ENCODE measurements at regions not wholly inside any gene's neighbourhood (a gene's known extent, or its start where the extent isn't known, plus 50 kb on each side); places are given as distances from the start of the nearest gene placed in this dataset.

GRCh38 chr7:146004805-146005204 lies 111.8 kb upstream of the CNTNAP2 start:
- Histone ChIP-seq H3K9me2 (ENCODE audit: insufficient read depth) (no peaks in the 10 kb centered on the region), H3F3A (replicated peaks; ENCODE audit: low read depth) (no peaks in the 10 kb centered on the region), H3K27me3 (ENCODE audit: insufficient read depth) (no peaks in the 10 kb centered on the region), H4K20me1 (replicated peaks; ENCODE audit: insufficient read depth) (no peaks in the 10 kb centered on the region), H3K4me3 (no peak overlapping the region), H3K36me3 (ENCODE audit: insufficient read depth) (no peaks in the 10 kb centered on the region), H3K27ac (ENCODE audit: low read depth) (no peak overlapping the region), H3K4me2 (no peak overlapping the region), H3K4me1 (ENCODE audit: insufficient read depth) (no peaks in the 10 kb centered on the region), H3K79me2 (replicated peaks; ENCODE audit: insufficient read depth) (no peaks in the 10 kb centered on the region), H2AFZ (no peak overlapping the region)
- TF ChIP-seq EZH2phosphoT487 (IDR thresholded peaks at IDR 0.05; ENCODE audit: unreplicated experiment) (no peak), ETS1 (IDR thresholded peaks at IDR 0.05) (no peak), ZNF462 (CRISPR knock-in tag; IDR thresholded peaks at IDR 0.05) (no peak), NANOG (IDR thresholded peaks at IDR 0.05; ENCODE audit: borderline replicate concordance) (no peak), STAT1 (IDR thresholded peaks at IDR 0.05; ENCODE audit: unreplicated experiment) (no peak), CREB1 (CRISPR knock-in tag; IDR thresholded peaks at IDR 0.05; ENCODE audit: low read depth) (no peak), JUNB (IDR thresholded peaks at IDR 0.05; ENCODE audit: unreplicated experiment) (no peak), EZH2 (IDR thresholded peaks at IDR 0.05; ENCODE audit: low read depth, unreplicated experiment) (no peak), ZNF331 (CRISPR knock-in tag; IDR thresholded peaks at IDR 0.05; ENCODE audit: low read depth) (no peak), ZNF114 (CRISPR knock-in tag; IDR thresholded peaks at IDR 0.05) (no peak), CTCF (conservative IDR thresholded peaks at IDR 0.05; ENCODE audit: low read depth in 2 of 2) (no peak), POLR2AphosphoS5 (IDR thresholded peaks at IDR 0.05; ENCODE audit: low read depth) (no peak), REST (IDR thresholded peaks at IDR 0.05; ENCODE audit: unreplicated experiment) (no peak)
- Mint-ChIP-seq H3K36me3 (ENCODE audit: low read depth) (no peaks in the 10 kb centered on the region; the same call in 2 of the 3 replicates), H3K9me3 (peaks cover 76% of the 10 kb centered on the region), H3K27ac (no peak overlapping the region), H3K4me3 (no peak overlapping the region), H3K27me3 (ENCODE audit: insufficient read depth, low read depth, poor library complexity) (no peaks in the 10 kb centered on the region), H3K4me1 (no peaks in the 10 kb centered on the region)
- no peak for ATAC-seq
- DNase-seq (ENCODE audit: low spot score), result no peak

All from GM23338 (cell line).